C4-2B (cell line): ENCODE measurements at regions not wholly inside any gene's neighbourhood (a gene's known extent, or its start where the extent isn't known, plus 50 kb on each side); places are given as distances from the start of the nearest gene placed in this dataset.

Experiments used
- H3K27ac ChIP-seq: fragments of 450-650 bp; 2 replicates; pipeline ENCODE4 v1.5.1; 2017
- ZFX ChIP-seq: fragments of 450-650 bp; IDR thresholded peaks from 2 replicates; pipeline ENCODE4 v1.6.1; 2017
- TF ChIP-seq, protein P1 (sequence below): fragments of 450-650 bp; conservative IDR thresholded peaks from 2 replicates; pipeline ENCODE4 v1.5.1; 2017; ENCODE audit warnings: mild to moderate bottlenecking

GRCh38 chr1:217106231-217106901, 383.1 kb upstream of the ESRRG start:
- no peak for TF ChIP-seq ZFX
- TF ChIP-seq, protein P1, sequence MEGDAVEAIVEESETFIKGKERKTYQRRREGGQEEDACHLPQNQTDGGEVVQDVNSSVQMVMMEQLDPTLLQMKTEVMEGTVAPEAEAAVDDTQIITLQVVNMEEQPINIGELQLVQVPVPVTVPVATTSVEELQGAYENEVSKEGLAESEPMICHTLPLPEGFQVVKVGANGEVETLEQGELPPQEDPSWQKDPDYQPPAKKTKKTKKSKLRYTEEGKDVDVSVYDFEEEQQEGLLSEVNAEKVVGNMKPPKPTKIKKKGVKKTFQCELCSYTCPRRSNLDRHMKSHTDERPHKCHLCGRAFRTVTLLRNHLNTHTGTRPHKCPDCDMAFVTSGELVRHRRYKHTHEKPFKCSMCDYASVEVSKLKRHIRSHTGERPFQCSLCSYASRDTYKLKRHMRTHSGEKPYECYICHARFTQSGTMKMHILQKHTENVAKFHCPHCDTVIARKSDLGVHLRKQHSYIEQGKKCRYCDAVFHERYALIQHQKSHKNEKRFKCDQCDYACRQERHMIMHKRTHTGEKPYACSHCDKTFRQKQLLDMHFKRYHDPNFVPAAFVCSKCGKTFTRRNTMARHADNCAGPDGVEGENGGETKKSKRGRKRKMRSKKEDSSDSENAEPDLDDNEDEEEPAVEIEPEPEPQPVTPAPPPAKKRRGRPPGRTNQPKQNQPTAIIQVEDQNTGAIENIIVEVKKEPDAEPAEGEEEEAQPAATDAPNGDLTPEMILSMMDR: no peak
- H3K27ac ChIP-seq: no peak overlapping the region

GRCh38 chr1:217105437-217105836, 382.2 kb upstream of the ESRRG start:
- TF ChIP-seq ZFX: no peak
- TF ChIP-seq, protein P1: no peak
- H3K27ac ChIP-seq: no peak overlapping the region

DNA sequence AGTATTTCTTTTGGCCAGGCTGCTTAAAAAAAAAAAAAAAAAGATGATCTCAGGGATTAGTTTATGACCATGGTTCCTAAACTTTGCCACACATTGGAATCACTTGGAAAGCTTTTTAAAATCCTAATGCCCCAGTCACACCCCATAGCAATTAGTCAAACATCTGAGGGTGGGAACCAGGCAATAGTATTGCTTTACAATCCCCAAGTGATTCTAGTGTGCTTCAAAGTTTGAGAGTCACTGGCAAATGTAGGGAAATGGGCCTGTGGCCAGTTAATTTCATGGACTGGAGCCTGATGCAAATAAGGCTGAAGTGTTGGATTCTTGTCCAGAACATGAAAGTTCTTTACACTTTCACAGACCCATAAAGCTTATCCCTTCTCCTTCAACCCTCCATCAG, 374.6 kb upstream of the ESRRG start:
- TF ChIP-seq ZFX: no peak
- TF ChIP-seq, protein P1: no peak
- H3K27ac ChIP-seq: no peak overlapping the region

- TF ChIP-seq ZFX: no peak
- TF ChIP-seq, protein P1: no peak
- no peak overlapping the region for H3K27ac ChIP-seq
Observed at GRCh38 chr1:217096200-217096599, 373.0 kb upstream of the ESRRG start.

DNA sequence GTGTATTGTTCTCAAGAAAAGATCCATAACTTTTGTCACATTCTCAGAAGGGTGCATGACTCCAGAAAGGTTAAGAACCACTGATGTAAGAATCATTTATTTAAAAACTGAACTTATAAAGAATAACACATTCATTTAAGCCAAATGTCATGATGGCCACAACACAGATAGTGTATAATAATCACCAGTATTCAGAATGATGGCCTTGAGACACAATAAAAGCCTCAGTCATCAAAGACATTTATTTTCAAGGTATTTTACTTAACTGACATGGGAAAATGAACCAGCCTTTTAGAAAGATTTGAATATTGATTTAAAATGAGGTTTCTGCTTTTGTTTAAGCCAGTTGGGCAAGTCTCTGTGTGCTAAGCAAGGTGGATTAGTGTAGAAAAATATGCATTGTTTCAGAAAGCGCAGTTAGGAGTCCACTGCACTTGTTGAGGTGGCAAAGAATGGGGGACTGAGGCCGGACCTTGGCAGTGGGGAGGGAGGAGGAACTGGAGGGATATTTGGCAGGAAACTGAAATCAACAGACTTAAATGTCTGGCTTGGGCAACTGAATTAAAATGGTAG, 371.9 kb upstream of the ESRRG start:
- no peak overlapping the region for H3K27ac ChIP-seq
- no peak for TF ChIP-seq ZFX
- TF ChIP-seq, protein P1: no peak

GRCh38 chr1:217091561-217091960, 368.3 kb upstream of the ESRRG start:
- TF ChIP-seq, protein P1: no peak
- TF ChIP-seq ZFX: no peak
- no peak overlapping the region for H3K27ac ChIP-seq

- peak overlapping the region; percentile 61; the same call in 1 of the 2 replicates for H3K27ac ChIP-seq
- no peak for TF ChIP-seq ZFX
- TF ChIP-seq, protein P1: no peak
Observed at GRCh38 chr1:217090060-217090911, 367.1 kb upstream of the ESRRG start.
